MM.1S (cell line): ENCODE measurements at regions not wholly inside any gene's neighbourhood (a gene's known extent, or its start where the extent isn't known, plus 50 kb on each side); places are given as distances from the start of the nearest gene placed in this dataset.
"Not testable (repeated sequence)": the region's sequence is repeated elsewhere in the genome, so short reads cannot be mapped to it uniquely, and the experiment has no call there.

Experiments used
- DNase-seq: peaks from one replicate; pipeline ENCODE4 v3.0.0-alpha.2; 2015
- H2AFZ ChIP-seq: fragments of 300-600 bp; sonication (generic); 2 replicates; pipeline ENCODE4 v1.6.0; 2016; ENCODE audit warnings: antibody characterized with exemption, low read length
- H3F3A ChIP-seq: fragments of 300-600 bp; sonication (generic); 2 replicates; pipeline ENCODE4 v1.6.1; 2016; ENCODE audit warnings: mild to moderate bottlenecking, antibody characterized with exemption, low read length, moderate library complexity, mixed read lengths; ENCODE audit not compliant: insufficient read depth
- H3K27ac ChIP-seq: fragments of 300-600 bp; sonication (generic); 2 replicates; pipeline ENCODE4 v1.5.1; 2016; ENCODE audit warnings: mild to moderate bottlenecking, low read length
- H3K27me3 ChIP-seq: fragments of 300-600 bp; sonication (generic); replicated peaks from 2 replicates; pipeline ENCODE4 v1.6.0; 2016; ENCODE audit warnings: low read length; ENCODE audit not compliant: insufficient read depth
- H3K36me3 ChIP-seq: fragments of 300-600 bp; sonication (generic); replicated peaks from 2 replicates; pipeline ENCODE4 v1.6.1; 2016; ENCODE audit warnings: mild to moderate bottlenecking, low read length, mixed read lengths; ENCODE audit not compliant: insufficient read depth
- H3K4me1 ChIP-seq: fragments of 300-600 bp; sonication (generic); 2 replicates; pipeline ENCODE4 v1.6.1; 2016; ENCODE audit warnings: low read length, mixed read lengths
- H3K4me2 ChIP-seq: fragments of 300-600 bp; sonication (generic); 2 replicates; pipeline ENCODE4 v1.6.0; 2016; ENCODE audit warnings: low read depth, low read length
- H3K4me3 ChIP-seq: fragments of 300-600 bp; sonication (generic); 2 replicates; pipeline ENCODE4 v1.5.1; 2016; ENCODE audit warnings: low read length, mixed read lengths
- H3K79me2 ChIP-seq: fragments of 300-600 bp; sonication (generic); 2 replicates; pipeline ENCODE4 v1.6.1; 2016; ENCODE audit warnings: mixed run types, low read length, mixed read lengths
- H3K9ac ChIP-seq: fragments of 300-600 bp; sonication (generic); 2 replicates; pipeline ENCODE4 v1.6.1; 2016; ENCODE audit warnings: low read length, mixed read lengths
- H3K9me2 ChIP-seq: fragments of 300-600 bp; sonication (generic); replicated peaks from 2 replicates; pipeline ENCODE4 v1.6.1; 2016; ENCODE audit warnings: mild to moderate bottlenecking, low read length, mixed read lengths; ENCODE audit not compliant: insufficient read depth
- H3K9me3 ChIP-seq: fragments of 300-600 bp; sonication (generic); replicated peaks from 2 replicates; pipeline ENCODE4 v1.6.1; 2016; ENCODE audit warnings: mild to moderate bottlenecking, low read length, mixed read lengths; ENCODE audit not compliant: insufficient read depth
- H4K20me1 ChIP-seq: fragments of 300-600 bp; sonication (generic); 2 replicates; pipeline ENCODE4 v1.6.1; 2016; ENCODE audit warnings: mild to moderate bottlenecking, low read length, moderate library complexity, mixed read lengths; ENCODE audit not compliant: insufficient read depth
- CTCF ChIP-seq: fragments of 300-600 bp; sonication (generic); IDR thresholded peaks from 2 replicates; pipeline ENCODE4 v1.5.1; 2016; ENCODE audit warnings: antibody characterized with exemption, low read length, mixed read lengths
- EZH2 ChIP-seq: fragments of 300-600 bp; sonication (generic); optimal IDR thresholded peaks from 2 replicates; pipeline ENCODE3; 2017; ENCODE audit warnings: low read depth, mild to moderate bottlenecking, antibody characterized with exemption, low read length, mixed read lengths
- EZH2phosphoT487 ChIP-seq: fragments of 300-600 bp; sonication (generic); IDR thresholded peaks from 2 replicates; pipeline ENCODE4 v1.6.1; 2018; ENCODE audit warnings: antibody characterized with exemption, low read length

GRCh38 chr1:190685676-190686075, 208.0 kb upstream of the BRINP3 start:
- TF ChIP-seq EZH2, result no peak
- no peak for TF ChIP-seq EZH2phosphoT487
- no peak for TF ChIP-seq CTCF
- Histone ChIP-seq H3K9me3 (no peaks in the 10 kb centered on the region), H4K20me1 (no peaks in the 10 kb centered on the region), H3K4me2 (no peak overlapping the region), H3K9me2 (peaks cover 3% of the 10 kb centered on the region; the same call in 1 of the 2 replicates), H3F3A (no peaks in the 10 kb centered on the region), H3K27me3 (no peaks in the 10 kb centered on the region), H3K27ac (no peak overlapping the region), H3K36me3 (no peaks in the 10 kb centered on the region), H3K9ac (no peak overlapping the region), H3K4me3 (no peak overlapping the region), H3K79me2 (no peaks in the 10 kb centered on the region), H3K4me1 (no peaks in the 10 kb centered on the region), H2AFZ (no peak overlapping the region)
- no peak for DNase-seq

- peaks cover 3% of the 10 kb centered on the region; the same call in 1 of the 2 replicates for H3K9me2 ChIP-seq
These were observed 210.4 kb upstream of the BRINP3 start for GRCh38 chr1:190688096-190688495.

GRCh38 chr1:190698488-190698887, 220.8 kb upstream of the BRINP3 start:
- not testable (repeated sequence) for H3K9me3 ChIP-seq, H2AFZ ChIP-seq, H3K27me3 ChIP-seq, H3K27ac ChIP-seq, H3K36me3 ChIP-seq, H3K9me2 ChIP-seq, H3K4me2 ChIP-seq, H3F3A ChIP-seq, H3K4me1 ChIP-seq, H3K4me3 ChIP-seq, H4K20me1 ChIP-seq, H3K79me2 ChIP-seq, DNase-seq, H3K9ac ChIP-seq

More at GRCh38 chr1:190688096-190688495, 210.4 kb upstream of the BRINP3 start:
- DNase-seq, result no peak
- no peaks in the 10 kb centered on the region for H3K79me2 ChIP-seq
- no peak overlapping the region for H3K4me2 ChIP-seq
- no peak overlapping the region for H2AFZ ChIP-seq
- no peaks in the 10 kb centered on the region for H3K27me3 ChIP-seq
- no peak overlapping the region for H3K27ac ChIP-seq
- no peaks in the 10 kb centered on the region for H3K9me3 ChIP-seq
- no peaks in the 10 kb centered on the region for H3K4me1 ChIP-seq
- no peaks in the 10 kb centered on the region for H4K20me1 ChIP-seq
- H3K9ac ChIP-seq, result no peak overlapping the region
- no peaks in the 10 kb centered on the region for H3K36me3 ChIP-seq
- no peaks in the 10 kb centered on the region for H3F3A ChIP-seq
- H3K4me3 ChIP-seq, result no peak overlapping the region
- no peak for TF ChIP-seq EZH2phosphoT487
- TF ChIP-seq CTCF, result no peak
- TF ChIP-seq EZH2, result no peak

- Histone ChIP-seq H3K9ac (no peak overlapping the region), H2AFZ (no peak overlapping the region), H3K27ac (no peak overlapping the region), H3K27me3 (no peaks in the 10 kb centered on the region), H3K9me3 (no peaks in the 10 kb centered on the region), H4K20me1 (no peaks in the 10 kb centered on the region), H3K36me3 (no peaks in the 10 kb centered on the region), H3F3A (no peaks in the 10 kb centered on the region), H3K4me2 (no peak overlapping the region), H3K4me1 (no peaks in the 10 kb centered on the region), H3K79me2 (no peaks in the 10 kb centered on the region), H3K4me3 (no peak overlapping the region), H3K9me2 (no peaks in the 10 kb centered on the region)
- DNase-seq, result no peak
- no peak for TF ChIP-seq CTCF
- no peak for TF ChIP-seq EZH2
- no peak for TF ChIP-seq EZH2phosphoT487
These were observed 221.5 kb upstream of the BRINP3 start for GRCh38 chr1:190699165-190699564.
